HG03097 (cell line): ENCODE measurements at regions not wholly inside any gene's neighbourhood (a gene's known extent, or its start where the extent isn't known, plus 50 kb on each side); places are given as distances from the start of the nearest gene placed in this dataset.
"Not testable (repeated sequence)": the region's sequence is repeated elsewhere in the genome, so short reads cannot be mapped to it uniquely, and the experiment has no call there.

Experiments
- ATAC-seq: cut with Tn5 transposase; IDR thresholded peaks from one replicate; pipeline ENCODE4 v1.9.1; 2021; ENCODE audit not compliant: unreplicated experiment, low FRiP score

- no peak for ATAC-seq
These were observed 71.1 kb downstream of the TRAM1L1 start for GRCh38 chr4:117014236-117014635.

GRCh38 chr4:117010671-117011070, 74.7 kb downstream of the TRAM1L1 start:
- ATAC-seq = no peak

- ATAC-seq = no peak
These were observed 84.3 kb downstream of the TRAM1L1 start for GRCh38 chr4:117001077-117001476.

- no peak for ATAC-seq
These were observed 102.7 kb downstream of the TRAM1L1 start for GRCh38 chr4:116982656-116983055.

GRCh38 chr4:116980436-116980835, 104.9 kb downstream of the TRAM1L1 start:
- not testable (repeated sequence) for ATAC-seq

- ATAC-seq = no peak
These were observed 126.3 kb downstream of the TRAM1L1 start for GRCh38 chr4:116959045-116959444.

GRCh38 chr4:116953947-116954346, 131.4 kb downstream of the TRAM1L1 start:
- ATAC-seq = no peak

GRCh38 chr4:116952530-116953136, 132.7 kb downstream of the TRAM1L1 start:
- ATAC-seq = no peak

GRCh38 chr4:116949856-116950255, 135.5 kb downstream of the TRAM1L1 start:
- no peak for ATAC-seq

GRCh38 chr4:116942315-116942714, 143.1 kb downstream of the TRAM1L1 start:
- ATAC-seq = no peak

- no peak for ATAC-seq
These were observed 155.0 kb downstream of the TRAM1L1 start for GRCh38 chr4:116930329-116930728.

- ATAC-seq = no peak
These were observed 158.6 kb downstream of the TRAM1L1 start for GRCh38 chr4:116926631-116927295.

- ATAC-seq = no peak
These were observed 159.4 kb downstream of the TRAM1L1 start for GRCh38 chr4:116925900-116926457.

GRCh38 chr4:116923389-116923788, 162.0 kb downstream of the TRAM1L1 start:
- no peak for ATAC-seq

GRCh38 chr4:116913451-116913850, 171.9 kb downstream of the TRAM1L1 start:
- ATAC-seq = no peak

- ATAC-seq = no peak
These were observed 178.6 kb downstream of the TRAM1L1 start for GRCh38 chr4:116906758-116907157.

GRCh38 chr4:116899561-116899960, 185.8 kb downstream of the TRAM1L1 start:
- ATAC-seq = no peak

GRCh38 chr4:116885579-116885978, 199.8 kb downstream of the TRAM1L1 start:
- no peak for ATAC-seq

- ATAC-seq = no peak
These were observed 202.9 kb downstream of the TRAM1L1 start for GRCh38 chr4:116882503-116882902.

- ATAC-seq = peak; percentile 95
These were observed 204.3 kb downstream of the TRAM1L1 start for GRCh38 chr4:116881077-116881476.

GRCh38 chr4:116880625-116881024, 204.8 kb downstream of the TRAM1L1 start:
- ATAC-seq = peak; percentile 79

GRCh38 chr4:116878280-116878679, 207.1 kb downstream of the TRAM1L1 start:
- ATAC-seq = no peak
